Omental fat pad (tissue), 3 donors: ENCODE measurements at regions not wholly inside any gene's neighbourhood (a gene's known extent, or its start where the extent isn't known, plus 50 kb on each side); places are given as distances from the start of the nearest gene placed in this dataset.
"Not testable (repeated sequence)": the region's sequence is repeated elsewhere in the genome, so short reads cannot be mapped to it uniquely, and the experiment has no call there.

Experiments used
- ATAC-seq: fragments of 150-250 bp; one replicate; pipeline ENCODE4 v1.9.1; 2016; ENCODE audit warnings: mild to moderate bottlenecking, moderate library complexity; ENCODE audit not compliant: low FRiP score
- DNase-seq: peaks from one replicate; pipeline ENCODE4 v3.0.0-alpha.2; 2019; ENCODE audit warnings: low spot score
- TF ChIP-seq, protein P1 (sequence below), 3 donors: fragments of 450-650 bp; IDR thresholded peaks; one replicate each; pipeline ENCODE4 v1.5.1; 2016 to 2017; ENCODE audit warnings: antibody characterized with exemption in 3 of 3, mild to moderate bottlenecking in 3 of 3, moderate library complexity in 2 of 3

DNA sequence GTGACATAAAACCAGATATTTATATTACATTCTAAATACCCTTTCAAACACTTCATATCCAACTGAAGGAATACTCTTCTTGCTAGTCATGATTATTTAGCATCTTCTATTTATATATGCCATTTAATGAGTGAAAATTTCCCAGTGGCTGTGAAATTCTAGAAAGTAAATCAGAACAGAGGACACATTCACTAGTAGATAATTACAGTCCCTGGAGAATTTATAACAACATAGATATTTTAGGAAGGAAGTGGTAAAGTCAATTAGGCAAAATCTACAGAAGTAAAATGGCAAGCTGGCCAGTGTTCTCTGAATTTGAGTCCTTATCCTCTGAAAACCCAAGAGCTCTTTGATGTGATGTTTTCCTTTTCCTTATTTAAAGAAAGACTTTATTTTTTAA, 121.8 kb downstream of the PMAIP1 start:
- no peak for DNase-seq
- TF ChIP-seq, protein P1, sequence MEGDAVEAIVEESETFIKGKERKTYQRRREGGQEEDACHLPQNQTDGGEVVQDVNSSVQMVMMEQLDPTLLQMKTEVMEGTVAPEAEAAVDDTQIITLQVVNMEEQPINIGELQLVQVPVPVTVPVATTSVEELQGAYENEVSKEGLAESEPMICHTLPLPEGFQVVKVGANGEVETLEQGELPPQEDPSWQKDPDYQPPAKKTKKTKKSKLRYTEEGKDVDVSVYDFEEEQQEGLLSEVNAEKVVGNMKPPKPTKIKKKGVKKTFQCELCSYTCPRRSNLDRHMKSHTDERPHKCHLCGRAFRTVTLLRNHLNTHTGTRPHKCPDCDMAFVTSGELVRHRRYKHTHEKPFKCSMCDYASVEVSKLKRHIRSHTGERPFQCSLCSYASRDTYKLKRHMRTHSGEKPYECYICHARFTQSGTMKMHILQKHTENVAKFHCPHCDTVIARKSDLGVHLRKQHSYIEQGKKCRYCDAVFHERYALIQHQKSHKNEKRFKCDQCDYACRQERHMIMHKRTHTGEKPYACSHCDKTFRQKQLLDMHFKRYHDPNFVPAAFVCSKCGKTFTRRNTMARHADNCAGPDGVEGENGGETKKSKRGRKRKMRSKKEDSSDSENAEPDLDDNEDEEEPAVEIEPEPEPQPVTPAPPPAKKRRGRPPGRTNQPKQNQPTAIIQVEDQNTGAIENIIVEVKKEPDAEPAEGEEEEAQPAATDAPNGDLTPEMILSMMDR (IDR thresholded peaks at IDR 0.05): no peak
- ATAC-seq: no peak

DNA sequence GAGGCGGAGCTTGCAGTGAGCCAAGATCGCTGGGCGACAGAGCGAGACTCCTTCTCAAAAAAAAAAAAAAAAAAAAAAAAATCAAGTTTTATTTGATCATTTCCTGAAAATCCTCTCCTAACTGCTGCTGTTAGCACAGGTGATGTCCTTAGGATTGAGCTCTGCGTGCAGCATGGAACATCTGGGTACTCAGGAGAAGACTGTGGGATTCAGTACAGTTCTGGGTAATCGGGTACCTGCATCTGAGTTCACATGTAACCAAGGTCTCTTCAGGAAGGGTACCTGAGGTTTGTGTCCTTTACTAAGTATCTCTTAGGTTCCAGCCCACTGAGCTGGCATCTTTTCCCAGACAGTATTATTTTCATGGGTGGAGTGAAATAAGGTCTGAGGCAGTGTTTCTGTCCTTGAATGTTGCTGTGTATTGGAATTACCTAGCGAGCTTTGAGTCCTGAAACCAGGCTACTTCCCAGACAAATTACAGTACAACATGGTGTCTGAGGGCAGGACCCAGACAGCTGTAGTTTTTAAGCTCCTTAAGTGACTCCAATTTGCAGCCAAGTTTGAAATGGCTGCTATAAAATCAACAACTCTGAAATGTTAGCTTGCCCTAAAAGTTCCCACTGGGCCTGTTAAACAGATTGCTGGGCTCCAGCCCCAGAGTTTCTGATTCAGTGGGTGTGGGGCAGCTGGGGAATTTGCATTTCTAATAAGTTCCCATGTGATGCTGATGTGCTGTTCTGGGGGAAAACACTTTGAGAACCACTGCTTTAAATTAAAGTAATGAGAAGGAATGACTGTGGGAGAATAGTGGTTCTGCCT, 120.5 kb downstream of the PMAIP1 start:
- DNase-seq (no peak), ATAC-seq (no peak)
- TF ChIP-seq, protein P1 (IDR thresholded peaks at IDR 0.05): no peak

GRCh38 chr18:60019463-60019840, 119.7 kb downstream of the PMAIP1 start:
- TF ChIP-seq, protein P1 (IDR thresholded peaks at IDR 0.05): no peak
- DNase-seq: no peak
- ATAC-seq: no peak

DNA sequence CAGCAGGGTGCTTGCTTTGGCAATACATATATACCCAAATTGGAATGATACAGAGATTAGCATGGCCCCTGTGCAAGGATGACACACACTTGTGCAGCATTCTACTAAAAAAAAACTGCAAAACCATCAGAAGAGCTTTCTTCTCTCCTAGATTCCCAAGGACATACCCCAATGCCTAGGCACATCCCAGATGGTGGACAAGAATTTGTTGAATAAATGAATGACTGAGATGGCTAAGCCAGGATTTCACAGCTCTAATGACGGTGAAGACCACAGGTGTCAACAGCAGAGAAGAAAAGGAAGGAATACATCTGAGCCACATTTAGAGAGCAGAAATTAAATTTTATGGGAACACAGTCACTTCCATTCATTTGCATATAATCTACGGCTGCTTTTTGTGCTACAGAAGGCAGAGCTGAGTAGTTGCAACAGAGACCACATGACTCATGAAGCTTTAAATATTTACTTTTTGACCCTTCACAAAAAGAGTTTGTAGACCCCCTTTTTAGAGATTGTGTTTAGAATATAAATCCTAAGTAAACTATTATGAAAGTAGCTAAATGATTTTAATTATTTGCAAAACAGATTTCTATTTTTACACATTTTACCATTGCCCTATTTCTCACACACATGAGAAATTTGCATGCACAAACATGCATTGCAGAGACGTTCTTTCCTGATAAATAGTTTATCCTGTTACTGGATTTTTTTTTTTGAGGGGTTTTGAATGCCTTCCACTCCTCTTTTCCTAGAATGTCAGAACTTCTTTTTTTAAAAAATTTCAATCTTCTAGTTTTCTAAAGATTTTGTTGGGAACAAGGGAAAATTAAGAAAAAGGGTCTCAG, 119.0 kb downstream of the PMAIP1 start:
- no peak for DNase-seq
- no peak for ATAC-seq
- TF ChIP-seq, protein P1 (IDR thresholded peaks at IDR 0.05): no peak

- not testable (repeated sequence) for DNase-seq, ATAC-seq
These were observed 118.3 kb downstream of the PMAIP1 start for GRCh38 chr18:60018134-60018533.

GRCh38 chr18:60017371-60017770, 117.6 kb downstream of the PMAIP1 start:
- DNase-seq (no peak), ATAC-seq (no peak)
- TF ChIP-seq, protein P1 (IDR thresholded peaks at IDR 0.05): no peak

DNA sequence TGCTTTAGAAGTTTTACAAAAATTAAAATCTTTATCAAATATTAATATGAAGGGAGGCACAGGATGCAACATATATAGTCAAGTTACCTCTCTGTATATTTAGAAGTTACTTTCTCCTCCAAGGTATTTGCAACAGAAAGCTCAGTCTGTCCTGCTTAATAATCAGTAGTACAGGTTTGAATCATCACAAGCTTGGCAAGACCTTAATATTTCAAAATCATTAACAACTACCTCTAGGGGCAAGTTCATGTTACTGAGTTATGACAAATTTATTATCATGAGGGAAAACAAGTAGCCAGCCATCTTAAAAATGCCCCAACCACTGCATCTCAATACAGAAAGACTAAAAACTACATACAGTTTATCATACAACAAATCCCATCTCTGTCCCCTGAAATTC, 116.0 kb downstream of the PMAIP1 start:
- ATAC-seq, DNase-seq: not testable (repeated sequence)

DNA sequence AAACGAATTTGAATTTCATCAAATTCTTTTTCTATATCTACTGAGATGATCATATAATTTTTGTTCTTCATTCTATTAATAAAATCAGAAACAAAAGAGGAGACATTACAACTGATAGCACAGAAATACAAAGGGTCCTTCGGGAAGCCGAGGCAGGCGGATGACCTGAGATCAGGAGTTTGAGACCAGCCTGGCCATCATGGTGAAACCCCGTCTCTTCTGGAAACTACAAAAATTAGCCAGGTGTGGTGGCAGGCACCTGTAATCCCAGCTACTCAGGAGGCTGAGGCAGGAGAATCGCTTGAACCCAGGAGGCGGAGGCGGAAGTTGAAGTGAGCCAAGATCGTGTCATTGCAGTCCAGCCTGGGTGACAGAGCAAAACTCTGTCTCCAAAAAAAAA, 113.4 kb downstream of the PMAIP1 start:
- not testable (repeated sequence) for ATAC-seq, DNase-seq
